ENCODE measurements at regions not wholly inside any gene's neighbourhood (a gene's known extent, or its start where the extent isn't known, plus 50 kb on each side); places are given as distances from the start of the nearest gene placed in this dataset.
"Not testable (repeated sequence)": the region's sequence is repeated elsewhere in the genome, so short reads cannot be mapped to it uniquely, and the experiment has no call there.

GRCh38 chrX:115906881-115907280 is 263.7 kb upstream of the AGTR2 start:
- no peak for DNase-seq (ENCODE audit: low spot score)
- intact Hi-C loops (cut with DNase I), result no loop called here

- intact Hi-C loops (cut with DNase I), result no loop called here
- no peak for DNase-seq (ENCODE audit: low spot score)
Observed at GRCh38 chrX:115909017-115909416, 261.5 kb upstream of the AGTR2 start.

DNA sequence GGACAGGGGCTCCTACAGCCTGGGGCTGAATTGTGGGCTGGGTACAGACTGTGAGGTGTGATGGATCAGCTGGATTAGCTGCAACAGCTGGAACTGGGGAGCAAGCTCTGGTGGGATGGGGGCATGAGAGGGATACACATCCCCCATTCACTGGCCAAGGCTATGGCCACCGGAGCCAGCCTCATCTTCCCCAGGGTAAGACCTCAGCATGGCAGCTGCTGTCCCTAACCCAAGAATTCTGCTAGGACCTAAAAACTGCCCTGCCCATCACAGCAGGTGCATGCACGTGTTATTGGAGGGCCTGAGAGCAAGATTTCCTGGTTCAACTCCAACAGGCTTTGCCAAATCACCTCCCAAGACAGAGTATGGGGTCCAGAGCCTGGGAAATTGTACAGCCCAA is 258.6 kb upstream of the AGTR2 start:
- intact Hi-C loops (cut with DNase I), result no loop called here
- no peak for DNase-seq (ENCODE audit: low spot score)

DNA sequence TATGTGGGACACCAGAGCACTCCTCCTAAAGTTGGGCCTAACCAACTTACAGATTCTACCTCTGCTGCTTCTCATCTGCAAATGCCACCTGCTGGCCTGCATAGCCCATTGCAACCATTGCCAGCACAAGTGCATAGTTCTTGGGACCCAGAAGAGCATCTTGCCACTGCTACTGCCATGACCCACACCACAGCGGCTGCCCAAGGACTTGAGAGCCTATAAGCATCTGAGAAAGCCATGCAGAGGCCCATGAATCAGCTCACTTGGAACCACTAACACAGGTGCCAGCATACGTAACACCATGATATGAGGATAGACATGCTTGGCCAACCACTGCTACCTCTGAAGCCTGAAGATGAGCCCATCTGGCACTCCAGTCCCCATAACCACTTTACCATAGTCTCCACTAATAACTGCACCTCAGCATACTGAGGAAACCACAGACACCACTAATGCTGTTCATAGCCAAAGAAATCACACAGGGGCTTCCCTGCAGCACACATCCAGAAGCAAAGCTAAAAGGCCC is 258.1 kb upstream of the AGTR2 start:
- intact Hi-C loops (cut with DNase I), result no loop called here
- no peak for DNase-seq (ENCODE audit: low spot score)

GRCh38 chrX:115913575-115913974 is 257.0 kb upstream of the AGTR2 start:
- intact Hi-C loops (cut with DNase I), result no loop called here
- DNase-seq (ENCODE audit: low spot score), result no peak

GRCh38 chrX:115915625-115916024 is 254.9 kb upstream of the AGTR2 start:
- DNase-seq (ENCODE audit: low spot score); intact Hi-C loops (cut with DNase I): not testable (repeated sequence)

- intact Hi-C loops (cut with DNase I), result no loop called here
- DNase-seq (ENCODE audit: low spot score), result no peak
Observed at GRCh38 chrX:115929480-115929879, 241.1 kb upstream of the AGTR2 start.

DNA sequence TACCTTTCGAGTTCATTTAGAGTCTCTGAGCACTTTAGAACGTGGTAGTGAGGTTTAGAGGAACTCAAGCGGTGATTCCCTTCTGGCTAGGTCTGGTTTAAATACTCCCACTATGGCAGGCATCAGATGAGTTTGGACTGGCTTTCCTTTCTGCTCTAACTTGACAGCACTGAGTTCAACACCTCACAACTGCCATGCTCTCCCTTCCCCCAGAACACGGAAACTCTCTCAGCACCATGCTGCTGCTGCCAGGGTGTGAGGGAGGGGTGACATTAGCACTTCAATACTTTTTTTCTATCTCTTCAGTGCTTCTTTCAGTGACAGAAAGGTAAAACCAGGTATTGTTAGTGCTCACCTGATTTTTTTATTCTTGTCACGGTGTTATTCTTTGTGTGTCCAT is 234.5 kb upstream of the AGTR2 start:
- intact Hi-C loops (cut with DNase I), result no loop called here

GRCh38 chrX:115939070-115939469 is 231.5 kb upstream of the AGTR2 start:
- DNase-seq (ENCODE audit: low spot score), result no peak
- intact Hi-C loops (cut with DNase I), result no loop called here

More for the DNA sequence above, 234.5 kb upstream of the AGTR2 start:
- DNase-seq (ENCODE audit: low spot score), result no peak

GRCh38 chrX:115939636-115940160 is 230.8 kb upstream of the AGTR2 start:
- intact Hi-C loops (cut with DNase I), result no loop called here
- no peak for DNase-seq (ENCODE audit: low spot score)

DNA sequence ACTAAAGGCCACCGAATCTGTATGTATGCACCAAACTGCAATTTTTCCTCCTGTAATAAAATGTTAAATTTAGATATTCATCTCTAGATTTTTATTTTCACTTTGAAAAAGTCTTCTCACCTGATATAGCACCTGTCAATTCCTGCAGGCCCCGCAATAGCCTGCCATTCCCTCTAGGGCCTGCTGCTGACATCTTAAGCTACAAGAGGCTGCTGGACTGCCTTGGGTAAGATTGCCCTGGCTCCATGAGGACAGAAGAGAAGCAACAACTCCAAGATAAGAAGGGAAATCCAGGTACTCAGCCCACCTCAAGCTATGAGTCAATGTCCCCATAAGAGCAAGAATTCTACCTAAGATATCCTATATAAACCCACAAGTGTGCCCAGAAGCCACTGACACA is 230.2 kb upstream of the AGTR2 start:
- no peak for DNase-seq (ENCODE audit: low spot score)
- intact Hi-C loops (cut with DNase I), result no loop called here

GRCh38 chrX:115940888-115941332 is 229.6 kb upstream of the AGTR2 start:
- DNase-seq (ENCODE audit: low spot score), result peak; percentile 85
- intact Hi-C loops (cut with DNase I), result no loop called here

- intact Hi-C loops (cut with DNase I), result no loop called here
- no peak for DNase-seq (ENCODE audit: low spot score)
Observed at GRCh38 chrX:115941388-115941787, 229.2 kb upstream of the AGTR2 start.

DNA sequence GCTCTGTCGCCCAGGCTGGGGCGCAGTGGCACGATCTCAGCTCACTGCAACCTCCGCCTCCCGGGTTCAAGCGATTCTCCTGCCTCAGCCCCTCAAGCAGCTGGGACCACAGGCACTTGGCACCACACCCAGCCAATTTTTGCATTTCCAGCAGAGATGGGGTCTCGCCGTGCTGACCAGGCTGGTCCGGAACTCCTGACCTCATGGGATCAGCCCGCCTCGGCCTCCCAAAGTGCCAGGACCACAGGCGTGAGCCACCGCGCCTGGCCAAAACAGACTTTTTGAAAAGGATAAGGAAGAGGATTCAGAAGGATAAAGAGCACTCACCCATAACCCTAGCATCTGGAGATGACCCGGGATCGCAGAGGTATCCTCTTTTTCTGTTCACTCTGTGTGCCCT is 224.5 kb upstream of the AGTR2 start:
- intact Hi-C loops (cut with DNase I), result no loop called here
- DNase-seq (ENCODE audit: low spot score), result no peak

GRCh38 chrX:115948018-115948923 is 222.3 kb upstream of the AGTR2 start:
- DNase-seq (ENCODE audit: low spot score), result no peak
- intact Hi-C loops (cut with DNase I), result no loop called here

- intact Hi-C loops (cut with DNase I), result no loop called here
- DNase-seq (ENCODE audit: low spot score), result no peak
Observed at GRCh38 chrX:115949900-115950822, 220.4 kb upstream of the AGTR2 start.

DNA sequence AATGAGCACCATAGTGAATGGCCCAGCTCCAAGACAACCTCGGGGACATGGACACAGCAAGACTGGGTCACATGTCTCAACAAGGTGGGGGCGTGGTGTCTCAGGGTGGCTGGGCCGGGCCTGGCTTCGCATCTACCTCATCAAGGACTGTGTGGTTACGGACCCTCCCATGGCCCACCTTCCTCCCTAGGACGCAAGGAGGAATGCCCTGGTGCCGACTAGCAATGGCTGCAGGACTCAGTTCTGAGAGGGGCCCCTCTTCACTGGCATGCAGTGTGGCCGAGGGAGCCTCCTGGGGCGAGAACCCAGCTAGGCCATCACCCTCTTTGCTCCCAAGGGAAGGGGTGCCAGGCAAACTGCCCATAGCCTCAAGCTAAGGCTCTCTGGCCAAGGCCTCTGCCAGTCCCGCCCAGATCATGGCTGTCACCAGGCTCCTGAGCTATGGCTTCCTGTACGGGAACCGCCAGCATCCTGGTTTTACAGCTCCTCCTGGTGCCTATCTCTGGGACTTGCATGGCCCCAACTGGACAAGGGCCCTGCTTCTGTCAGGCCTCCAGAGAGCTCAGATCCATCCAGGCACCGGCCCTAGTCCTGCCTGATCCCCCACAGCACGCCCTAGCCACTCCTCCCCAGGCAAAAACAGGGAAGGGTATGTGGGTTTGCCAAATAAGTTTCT is 218.0 kb upstream of the AGTR2 start:
- no peak for DNase-seq (ENCODE audit: low spot score)
- intact Hi-C loops (cut with DNase I), result no loop called here

GRCh38 chrX:115957862-115958490 is 212.6 kb upstream of the AGTR2 start:
- intact Hi-C loops (cut with DNase I), result no loop called here

More at GRCh38 chrX:115957862-115958490, 212.6 kb upstream of the AGTR2 start:
- DNase-seq (ENCODE audit: low spot score), result no peak
